Chondrocyte (in vitro differentiated cells): ENCODE measurements at regions not wholly inside any gene's neighbourhood (a gene's known extent, or its start where the extent isn't known, plus 50 kb on each side); places are given as distances from the start of the nearest gene placed in this dataset.

Experiments used
- DNase-seq: peaks from one replicate; pipeline ENCODE4 v3.0.0; 2021; ENCODE audit warnings: mixed read lengths, low spot score
- H3K27ac Mint-ChIP-seq: one replicate; pipeline ENCODE4 v1.8.0; 2021; ENCODE audit warnings: mild to moderate bottlenecking, moderate library complexity, mixed read lengths; ENCODE audit not compliant: unreplicated experiment
- H3K27me3 Mint-ChIP-seq: 2 replicates; pipeline ENCODE4 v1.8.0; 2021; ENCODE audit warnings: low read depth, mixed read lengths
- H3K36me3 Mint-ChIP-seq: 2 replicates; pipeline ENCODE4 v1.8.0; 2021; ENCODE audit warnings: low read depth, mixed read lengths
- H3K4me1 Mint-ChIP-seq: 2 replicates; pipeline ENCODE4 v1.8.0; 2021; ENCODE audit warnings: low read depth, mild to moderate bottlenecking, mixed read lengths
- H3K4me3 Mint-ChIP-seq: one replicate; pipeline ENCODE4 v1.8.0; 2021; ENCODE audit warnings: mild to moderate bottlenecking, moderate library complexity, mixed read lengths; ENCODE audit not compliant: unreplicated experiment
- H3K9me3 Mint-ChIP-seq: 2 replicates; pipeline ENCODE4 v1.8.0; 2021; ENCODE audit warnings: low read depth, mixed read lengths
- CTCF ChIP-seq: fragments of 200-600 bp; sonication (generic); IDR thresholded peaks from 2 replicates; pipeline ENCODE4 v1.5.0; 2021; ENCODE audit warnings: antibody characterized with exemption, mild to moderate bottlenecking, moderate library complexity

GRCh38 chr1:199122085-199122484 lies 483.2 kb downstream of the PTPRC start:
- no peak overlapping the region for H3K27ac Mint-ChIP-seq
- no peaks in the 10 kb centered on the region for H3K27me3 Mint-ChIP-seq
- no peak for DNase-seq
- no peaks in the 10 kb centered on the region for H3K9me3 Mint-ChIP-seq
- no peak overlapping the region for H3K4me3 Mint-ChIP-seq
- no peak for TF ChIP-seq CTCF
- no peaks in the 10 kb centered on the region for H3K36me3 Mint-ChIP-seq
- no peaks in the 10 kb centered on the region for H3K4me1 Mint-ChIP-seq

GRCh38 chr1:199122532-199123311 lies 483.9 kb downstream of the PTPRC start:
- Mint-ChIP-seq H3K4me1 (no peaks in the 10 kb centered on the region), H3K4me3 (no peak overlapping the region), H3K27ac (no peak overlapping the region), H3K36me3 (no peaks in the 10 kb centered on the region), H3K9me3 (no peaks in the 10 kb centered on the region), H3K27me3 (no peaks in the 10 kb centered on the region)
- no peak for DNase-seq
- no peak for TF ChIP-seq CTCF

- no peak for TF ChIP-seq CTCF
- Mint-ChIP-seq H3K4me1 (no peaks in the 10 kb centered on the region), H3K36me3 (no peaks in the 10 kb centered on the region), H3K27ac (no peak overlapping the region), H3K9me3 (no peaks in the 10 kb centered on the region), H3K27me3 (no peaks in the 10 kb centered on the region), H3K4me3 (no peak overlapping the region)
- DNase-seq: no peak
Observed at GRCh38 chr1:199123615-199124014, 484.8 kb downstream of the PTPRC start.

- Mint-ChIP-seq H3K4me3 (no peak overlapping the region), H3K4me1 (peaks cover 4% of the 10 kb centered on the region), H3K27me3 (no peaks in the 10 kb centered on the region), H3K36me3 (no peaks in the 10 kb centered on the region), H3K27ac (no peak overlapping the region), H3K9me3 (no peaks in the 10 kb centered on the region)
- TF ChIP-seq CTCF: no peak
- no peak for DNase-seq
Observed at GRCh38 chr1:199124351-199124750, 485.5 kb downstream of the PTPRC start.

GRCh38 chr1:199129247-199129646 lies 490.4 kb downstream of the PTPRC start:
- no peak for DNase-seq
- no peaks in the 10 kb centered on the region for H3K9me3 Mint-ChIP-seq

More at GRCh38 chr1:199129247-199129646, 490.4 kb downstream of the PTPRC start:
- Mint-ChIP-seq H3K27me3 (no peaks in the 10 kb centered on the region), H3K27ac (no peak overlapping the region), H3K4me3 (no peak overlapping the region), H3K36me3 (no peaks in the 10 kb centered on the region), H3K4me1 (peaks cover 5% of the 10 kb centered on the region)
- TF ChIP-seq CTCF: no peak
